ENCODE measurements at regions not wholly inside any gene's neighbourhood (a gene's known extent, or its start where the extent isn't known, plus 50 kb on each side); places are given as distances from the start of the nearest gene placed in this dataset.
"Not testable (repeated sequence)": the region's sequence is repeated elsewhere in the genome, so short reads cannot be mapped to it uniquely, and the experiment has no call there.

DNA sequence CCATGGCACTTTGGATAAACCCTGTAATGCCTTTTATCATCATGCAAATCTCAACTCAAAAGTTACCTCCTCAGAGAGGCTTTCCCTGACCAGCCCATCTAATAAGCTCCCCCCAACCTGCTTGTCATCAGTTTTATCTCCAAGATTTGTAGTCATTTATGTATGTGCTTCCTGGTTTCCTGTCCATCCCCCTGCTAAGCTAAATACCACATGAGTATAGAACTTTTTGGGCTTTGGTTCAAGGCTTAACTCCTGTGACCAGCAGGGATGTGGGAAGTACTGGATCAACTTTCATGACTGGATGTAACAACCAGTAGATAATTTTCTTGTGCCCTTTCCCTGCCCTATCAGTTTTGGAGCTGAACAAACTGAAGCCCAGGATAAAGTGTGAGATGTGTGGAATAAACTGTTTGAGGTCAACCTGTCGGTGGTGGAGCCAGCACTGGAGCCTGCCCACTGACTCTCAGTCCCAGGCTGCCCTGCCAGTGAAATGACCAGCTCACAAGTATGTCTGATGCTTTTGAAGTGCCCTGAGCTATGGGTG is 148.6 kb downstream of the CYP26A1 start:
- no peak for DNase-seq

- DNase-seq: no peak
Measured at GRCh38 chr10:93222876-93223275, 149.2 kb downstream of the CYP26A1 start.

DNA sequence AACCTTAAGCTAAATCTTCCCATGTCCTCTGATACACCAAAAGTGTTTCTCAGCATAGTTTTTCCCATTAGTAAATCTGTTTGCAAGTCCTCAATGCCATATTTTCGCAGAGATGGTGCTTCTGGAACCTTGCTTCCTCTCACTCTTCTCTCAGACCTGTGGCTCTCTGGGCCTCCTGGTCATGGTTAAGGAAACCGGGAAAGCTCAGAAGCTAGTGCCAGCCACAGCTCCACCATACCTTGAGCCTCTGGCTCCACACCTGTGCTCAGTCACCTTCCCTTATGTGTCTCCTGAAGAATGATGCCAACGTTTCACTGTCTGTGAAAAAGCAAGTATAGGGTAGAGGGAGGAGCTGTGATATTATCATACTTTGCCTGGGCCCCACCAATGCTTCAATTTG is 149.6 kb downstream of the CYP26A1 start:
- DNase-seq: no peak

- DNase-seq: no peak
Measured at GRCh38 chr10:93224005-93224779, 150.5 kb downstream of the CYP26A1 start.

- DNase-seq: no peak
Measured at GRCh38 chr10:93225938-93226337, 152.2 kb downstream of the CYP26A1 start.

DNA sequence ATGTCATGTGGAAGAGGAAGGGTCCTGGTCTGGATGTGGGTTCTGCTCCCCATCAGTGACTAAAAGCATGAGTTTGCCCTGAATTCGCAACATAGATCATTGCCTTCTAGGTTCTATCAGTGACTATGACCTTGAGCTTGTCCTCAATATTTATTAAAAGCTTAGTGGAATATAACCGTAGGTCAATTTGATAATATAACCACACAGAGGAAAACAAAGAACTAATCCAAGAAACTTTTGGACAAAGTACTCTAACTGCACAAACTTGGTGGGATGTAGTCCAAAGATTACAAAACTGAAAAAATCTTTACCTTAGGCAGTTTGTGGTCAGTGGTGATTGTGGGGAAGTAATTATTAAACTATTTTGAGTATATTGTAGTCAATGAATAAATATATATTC is 152.9 kb downstream of the CYP26A1 start:
- DNase-seq: no peak

GRCh38 chr10:93230596-93230995 is 156.9 kb downstream of the CYP26A1 start:
- DNase-seq: not testable (repeated sequence)

DNA sequence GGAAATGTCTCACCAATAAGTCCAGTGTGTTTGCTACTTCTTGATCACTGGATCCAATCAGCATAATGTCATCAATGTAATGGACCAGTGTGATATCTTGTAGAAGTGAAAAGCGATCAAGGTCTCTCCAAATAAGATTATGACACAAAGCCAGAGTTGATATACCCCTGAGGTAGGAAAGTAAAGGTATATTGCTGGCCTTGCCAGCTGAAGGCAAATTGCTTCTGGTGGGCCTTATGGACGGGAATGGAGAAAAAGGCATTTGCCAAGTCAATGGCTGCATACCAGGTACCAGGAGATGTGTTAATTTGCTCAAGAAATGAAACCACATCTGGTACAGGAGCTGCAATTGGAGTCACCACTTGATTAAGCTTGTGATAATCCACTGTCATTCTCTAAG is 158.5 kb downstream of the CYP26A1 start:
- not testable (repeated sequence) for DNase-seq

GRCh38 chr10:93234940-93235339 is 161.2 kb downstream of the CYP26A1 start:
- DNase-seq: not testable (repeated sequence)

DNA sequence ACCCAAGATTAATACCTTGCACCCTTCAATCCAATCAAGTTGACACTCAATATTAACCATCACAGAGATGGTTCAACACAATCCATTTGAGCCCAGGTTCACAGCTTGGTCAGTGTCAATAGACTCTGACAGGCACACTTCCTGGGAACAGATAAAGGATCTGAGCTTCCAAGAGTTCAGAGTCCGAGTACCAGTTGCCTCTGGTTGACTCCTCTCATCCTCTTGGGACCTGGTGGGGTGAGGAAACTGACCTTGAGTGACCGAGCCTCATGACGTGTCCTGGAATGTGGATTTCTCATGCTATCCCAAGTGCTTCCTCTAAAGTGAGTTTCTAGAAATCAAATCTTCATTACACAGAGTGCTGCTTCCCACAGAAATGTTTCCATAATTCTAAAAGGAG is 162.0 kb downstream of the CYP26A1 start:
- DNase-seq: no peak

GRCh38 chr10:93236393-93237040 is 162.8 kb downstream of the CYP26A1 start:
- no peak for DNase-seq

GRCh38 chr10:93245147-93245546 is 171.5 kb downstream of the CYP26A1 start:
- DNase-seq: no peak

- DNase-seq: no peak
Measured at GRCh38 chr10:93245779-93246178, 172.1 kb downstream of the CYP26A1 start.

DNA sequence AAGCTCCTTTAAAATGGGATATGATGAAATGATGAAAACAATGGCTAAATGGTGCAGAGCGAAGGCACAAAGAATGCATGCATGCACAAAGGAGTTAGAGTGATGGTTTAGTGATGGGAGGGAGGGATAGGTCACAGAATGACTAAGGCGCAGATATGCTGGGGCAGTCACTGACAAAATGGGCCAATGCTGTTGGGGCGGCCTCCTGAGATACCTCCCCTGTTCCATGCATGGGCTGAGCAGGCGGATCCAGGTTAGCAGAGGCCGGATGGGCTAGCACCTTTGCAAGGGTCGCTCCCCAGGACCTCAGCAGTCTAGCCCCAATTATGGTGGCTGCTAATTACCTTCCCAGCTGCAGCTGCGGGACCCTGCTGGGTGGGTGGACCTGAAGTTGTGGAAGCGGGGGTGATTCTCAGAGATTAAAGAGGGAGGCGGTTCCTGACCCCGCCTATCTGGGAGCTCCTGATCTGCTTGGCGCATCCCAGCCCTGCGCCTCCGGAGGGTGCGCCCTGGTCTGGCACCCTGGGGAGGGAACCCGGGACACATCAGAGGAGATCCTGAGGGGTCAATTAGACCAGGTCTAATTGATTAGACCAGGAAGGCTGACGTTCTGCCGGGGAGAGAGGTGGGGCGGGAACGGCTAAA is 175.0 kb downstream of the CYP26A1 start:
- no peak for DNase-seq

DNA sequence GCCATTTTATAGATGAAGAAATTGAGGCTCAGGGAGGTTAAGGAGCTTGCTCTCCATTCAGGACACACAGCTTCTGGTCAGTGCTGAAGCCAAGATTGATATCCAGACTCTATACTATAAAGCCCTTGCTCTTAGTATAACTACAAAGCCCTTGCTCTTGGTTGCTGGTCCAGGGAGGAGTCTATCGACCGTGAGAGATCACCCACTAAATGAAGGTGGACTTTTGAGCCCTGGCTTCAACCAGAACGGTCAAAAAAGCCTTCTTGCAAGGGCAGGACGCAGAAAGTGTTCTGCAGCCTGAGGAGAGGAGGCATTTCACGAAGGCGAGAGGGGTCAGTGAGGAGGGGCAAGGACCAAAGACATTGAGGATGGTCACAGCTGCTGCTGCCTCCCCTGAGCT is 176.3 kb downstream of the CYP26A1 start:
- DNase-seq: no peak

GRCh38 chr10:93254180-93254853 is 180.6 kb downstream of the CYP26A1 start:
- no peak for DNase-seq

- no peak for DNase-seq
Measured at GRCh38 chr10:93255546-93255945, 181.9 kb downstream of the CYP26A1 start.

Data from stimulated activated naive CD4-positive, alpha-beta T cell (primary cell).